Activated CD4-positive, alpha-beta memory T cell treated with anti-CD3 and anti-CD28 coated beads, Interleukin-2, amount 10 ng/mL, durations not matched to agents 7 days and 5 days (primary cell): ENCODE measurements at regions not wholly inside any gene's neighbourhood (a gene's known extent, or its start where the extent isn't known, plus 50 kb on each side); places are given as distances from the start of the nearest gene placed in this dataset.

Experiments used
- CTCF ChIA-PET: fragments of 350-600 bp; sonication (Branson Sonifier 250); formaldehyde crosslinking; loops from one replicate; lab custom pipeline; 2021; ENCODE audit warnings: antibody characterized with exemption, inconsistent platforms; lab: Charles Lee
- POLR2A ChIA-PET: fragments of 350-600 bp; sonication (Branson Sonifier 250); formaldehyde crosslinking; loops from one replicate; lab custom pipeline; 2021; ENCODE audit warnings: antibody characterized with exemption; lab: Charles Lee
- DNase-seq: peaks from one replicate; pipeline ENCODE4 v3.0.0-alpha.2; 2020
- H3K27ac Mint-ChIP-seq: one replicate; pipeline ENCODE4 v1.8.0; 2021; ENCODE audit warnings: mild to moderate bottlenecking, mixed read lengths
- H3K27me3 Mint-ChIP-seq: one replicate; pipeline ENCODE4 v1.8.0; 2021; ENCODE audit warnings: mixed read lengths
- H3K36me3 Mint-ChIP-seq: one replicate; pipeline ENCODE4 v1.8.0; 2021; ENCODE audit warnings: low read depth, mixed read lengths
- H3K4me1 Mint-ChIP-seq: one replicate; pipeline ENCODE4 v1.8.0; 2021; ENCODE audit warnings: mixed read lengths
- H3K4me3 Mint-ChIP-seq: one replicate; pipeline ENCODE4 v1.8.0; 2021; ENCODE audit warnings: mild to moderate bottlenecking, mixed read lengths
- H3K9me3 Mint-ChIP-seq: one replicate; pipeline ENCODE4 v1.8.0; 2021; ENCODE audit warnings: mixed read lengths

DNA sequence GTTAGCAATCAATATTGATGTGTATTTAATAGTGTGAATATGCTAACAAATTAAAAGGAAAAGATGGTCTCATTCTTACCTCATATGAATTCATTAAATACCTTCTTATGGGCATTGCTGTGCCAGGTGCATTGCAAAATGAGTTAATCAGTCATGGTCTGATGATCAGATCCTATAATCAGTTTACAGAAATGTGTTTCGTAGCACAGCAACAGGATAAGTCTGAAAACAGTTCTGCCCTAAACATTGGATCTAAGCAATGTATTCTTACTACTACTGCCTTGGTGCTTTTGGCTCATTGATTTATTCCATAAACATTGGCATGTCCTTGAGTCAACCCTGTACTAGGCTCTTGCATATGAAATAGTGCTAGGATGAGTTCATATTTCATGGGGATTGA is 417.0 kb upstream of the JAG1 start:
- Mint-ChIP-seq H3K9me3 (peaks cover 2% of the 10 kb centered on the region), H3K4me3 (no peak overlapping the region), H3K36me3 (no peaks in the 10 kb centered on the region), H3K27ac (no peak overlapping the region), H3K27me3 (no peaks in the 10 kb centered on the region), H3K4me1 (no peaks in the 10 kb centered on the region)
- ChIA-PET POLR2A (no interaction called here), CTCF (no interaction called here)
- DNase-seq, result no peak

DNA sequence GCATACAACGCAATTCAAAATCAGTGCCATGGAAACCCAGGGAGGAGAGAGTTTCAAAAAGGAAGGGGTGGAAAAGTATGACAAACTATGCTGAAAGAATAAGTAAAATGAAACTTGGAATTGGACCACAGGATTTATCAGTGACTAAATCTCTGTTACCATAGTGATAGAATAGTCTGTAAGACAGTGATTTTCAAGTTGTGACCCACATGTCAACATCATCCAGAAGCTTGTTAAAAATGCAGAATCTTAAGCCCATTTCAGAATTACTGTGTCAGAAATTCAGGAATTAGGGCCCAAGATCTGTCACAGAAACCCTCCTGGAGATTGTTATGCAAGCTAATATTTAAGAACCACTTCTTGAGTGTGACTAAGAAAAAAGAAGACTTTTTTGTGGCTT is 417.7 kb upstream of the JAG1 start:
- H3K4me1 Mint-ChIP-seq, result no peaks in the 10 kb centered on the region
- POLR2A ChIA-PET, result no interaction called here
- H3K27me3 Mint-ChIP-seq, result no peaks in the 10 kb centered on the region
- DNase-seq, result no peak
- H3K4me3 Mint-ChIP-seq, result no peak overlapping the region
- no peak overlapping the region for H3K27ac Mint-ChIP-seq
- CTCF ChIA-PET, result no interaction called here
- H3K9me3 Mint-ChIP-seq, result peaks cover 2% of the 10 kb centered on the region
- H3K36me3 Mint-ChIP-seq, result no peaks in the 10 kb centered on the region

DNA sequence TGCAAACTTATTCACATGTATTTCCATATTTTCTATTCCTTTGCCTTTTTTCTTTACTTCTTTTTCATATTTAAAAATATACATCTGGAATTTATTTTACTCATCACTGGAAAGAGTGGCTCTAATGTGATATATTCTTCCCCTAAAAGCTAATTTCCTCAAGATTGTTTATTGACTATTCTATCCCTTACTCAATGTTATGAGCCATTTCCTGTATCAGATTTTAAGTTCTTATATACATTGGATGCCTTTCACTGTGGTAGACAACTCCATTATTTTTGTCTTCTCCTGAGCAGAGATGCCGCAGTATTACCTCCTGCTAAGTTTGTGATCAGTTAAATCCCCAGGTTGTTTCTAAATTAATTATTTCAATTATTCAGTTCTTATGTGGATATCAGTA is 418.4 kb upstream of the JAG1 start:
- no peak for DNase-seq
- Mint-ChIP-seq H3K9me3 (peaks cover 2% of the 10 kb centered on the region), H3K27me3 (no peaks in the 10 kb centered on the region), H3K4me3 (no peak overlapping the region), H3K4me1 (no peaks in the 10 kb centered on the region), H3K36me3 (no peaks in the 10 kb centered on the region), H3K27ac (no peak overlapping the region)
- POLR2A ChIA-PET, result no interaction called here
- CTCF ChIA-PET, result no interaction called here

DNA sequence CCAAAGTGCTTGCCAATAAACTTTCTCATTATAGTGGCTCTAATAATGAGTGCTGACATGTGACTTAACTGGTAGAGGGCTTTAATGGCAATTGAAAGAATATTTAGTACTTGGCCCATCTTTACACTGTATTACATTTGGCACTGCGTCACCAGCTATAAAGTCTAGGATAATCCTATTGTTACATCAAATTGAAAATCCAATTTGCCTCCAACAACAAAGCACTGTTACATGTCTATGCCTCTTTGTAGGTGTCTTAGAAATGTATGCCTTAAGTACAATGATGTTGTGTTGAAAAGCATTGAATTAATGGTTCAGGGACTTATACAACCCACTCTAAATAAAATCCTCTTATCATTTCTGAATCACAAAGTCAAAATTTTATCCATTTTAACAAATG is 420.4 kb upstream of the JAG1 start:
- Mint-ChIP-seq H3K27ac (no peak overlapping the region), H3K27me3 (no peaks in the 10 kb centered on the region), H3K4me3 (no peak overlapping the region), H3K36me3 (no peaks in the 10 kb centered on the region), H3K4me1 (no peaks in the 10 kb centered on the region), H3K9me3 (no peaks in the 10 kb centered on the region)
- POLR2A ChIA-PET, result no interaction called here
- CTCF ChIA-PET, result no interaction called here
- no peak for DNase-seq

DNA sequence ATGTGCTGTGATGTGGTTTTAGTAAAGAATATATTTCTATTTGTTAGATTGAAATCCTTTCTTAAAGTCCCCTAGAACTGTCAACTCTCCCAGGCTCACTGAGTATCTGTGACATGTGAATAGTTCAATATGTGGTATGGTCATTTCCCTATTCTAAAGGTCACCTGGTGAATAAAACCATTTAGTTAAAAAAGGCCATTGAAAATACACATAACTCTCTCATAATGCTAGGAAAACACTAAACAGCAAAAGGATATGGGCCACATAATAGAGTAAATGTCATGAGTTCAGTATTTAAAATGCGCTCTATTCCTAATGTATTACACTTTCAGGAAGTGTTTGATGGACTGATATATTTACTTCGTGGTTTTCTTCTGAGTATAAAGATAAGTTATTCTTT is 420.9 kb upstream of the JAG1 start:
- ChIA-PET CTCF (no interaction called here), POLR2A (no interaction called here)
- Mint-ChIP-seq H3K27me3 (no peaks in the 10 kb centered on the region), H3K36me3 (no peaks in the 10 kb centered on the region), H3K4me3 (no peak overlapping the region), H3K9me3 (no peaks in the 10 kb centered on the region), H3K27ac (no peak overlapping the region), H3K4me1 (no peaks in the 10 kb centered on the region)
- no peak for DNase-seq

DNA sequence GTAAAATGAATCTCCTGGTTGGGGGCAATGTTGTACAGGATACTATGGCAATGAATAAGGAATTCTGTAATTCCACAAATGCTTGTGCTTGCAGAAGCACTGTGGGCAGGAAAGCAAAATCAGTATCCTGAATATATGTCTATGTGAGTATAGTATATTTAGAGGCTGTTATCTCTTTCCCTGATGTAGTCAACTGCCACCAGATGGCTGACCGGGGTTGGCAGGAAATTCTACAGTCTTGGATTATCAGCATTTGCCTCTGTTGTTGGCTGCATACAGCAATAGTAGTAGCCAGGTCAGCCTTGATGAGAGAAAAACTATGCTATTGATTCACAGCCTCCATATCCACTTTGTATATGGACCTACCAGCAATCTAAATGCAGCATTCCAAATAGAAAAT is 425.1 kb upstream of the JAG1 start:
- H3K27me3 Mint-ChIP-seq, result no peaks in the 10 kb centered on the region
- ChIA-PET POLR2A (no interaction called here), CTCF (no interaction called here)
- H3K27ac Mint-ChIP-seq, result no peak overlapping the region
- no peak overlapping the region for H3K4me3 Mint-ChIP-seq
- no peaks in the 10 kb centered on the region for H3K36me3 Mint-ChIP-seq
- H3K4me1 Mint-ChIP-seq, result no peaks in the 10 kb centered on the region
- H3K9me3 Mint-ChIP-seq, result peaks cover 8% of the 10 kb centered on the region
- no peak for DNase-seq

DNA sequence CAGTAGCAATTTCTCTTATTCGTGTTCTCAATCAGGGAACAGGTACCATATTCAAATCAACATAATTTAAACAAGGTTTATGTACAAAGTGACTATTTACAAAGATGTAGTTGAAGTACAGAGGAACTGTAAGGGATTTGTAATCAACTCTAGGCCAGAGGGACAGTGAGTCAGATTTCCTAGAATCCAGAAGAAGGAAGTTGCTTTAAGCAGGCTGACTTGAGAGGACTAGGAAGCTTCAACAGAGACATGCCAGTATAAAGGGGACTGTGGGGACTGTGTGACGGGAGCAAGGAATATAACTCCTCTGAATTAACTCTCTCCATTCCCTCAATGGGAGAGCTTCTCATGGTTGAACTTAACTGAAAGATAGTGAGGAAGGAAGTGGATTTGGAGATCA is 427.4 kb upstream of the JAG1 start:
- Mint-ChIP-seq H3K9me3 (peaks cover 8% of the 10 kb centered on the region), H3K36me3 (no peaks in the 10 kb centered on the region), H3K4me1 (no peaks in the 10 kb centered on the region), H3K27me3 (no peaks in the 10 kb centered on the region), H3K27ac (no peak overlapping the region), H3K4me3 (no peak overlapping the region)
- ChIA-PET POLR2A (no interaction called here), CTCF (no interaction called here)
- DNase-seq, result no peak

DNA sequence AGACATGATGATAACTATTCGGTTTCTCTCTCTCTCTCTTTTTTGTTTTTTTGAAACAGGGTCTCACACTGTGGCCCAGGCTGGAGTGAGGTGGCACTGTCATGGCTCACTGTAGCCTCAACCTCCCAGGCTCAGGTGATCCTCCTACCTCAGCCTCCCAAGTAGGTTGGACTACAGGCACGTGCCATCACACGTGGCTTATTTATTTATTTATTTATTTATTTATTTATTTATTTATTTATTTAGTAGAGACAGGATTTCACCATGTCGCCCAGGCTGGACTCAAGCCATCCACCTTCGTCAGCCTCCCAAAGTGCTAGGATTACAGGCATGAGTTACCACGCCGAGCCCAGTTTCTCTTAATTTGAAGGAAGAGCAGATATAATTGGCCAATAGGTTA is 427.9 kb upstream of the JAG1 start:
- Mint-ChIP-seq H3K4me1 (no peaks in the 10 kb centered on the region), H3K36me3 (no peaks in the 10 kb centered on the region), H3K9me3 (peaks cover 8% of the 10 kb centered on the region), H3K4me3 (no peak overlapping the region), H3K27me3 (no peaks in the 10 kb centered on the region), H3K27ac (no peak overlapping the region)
- CTCF ChIA-PET, result no interaction called here
- DNase-seq, result no peak
- POLR2A ChIA-PET, result no interaction called here

DNA sequence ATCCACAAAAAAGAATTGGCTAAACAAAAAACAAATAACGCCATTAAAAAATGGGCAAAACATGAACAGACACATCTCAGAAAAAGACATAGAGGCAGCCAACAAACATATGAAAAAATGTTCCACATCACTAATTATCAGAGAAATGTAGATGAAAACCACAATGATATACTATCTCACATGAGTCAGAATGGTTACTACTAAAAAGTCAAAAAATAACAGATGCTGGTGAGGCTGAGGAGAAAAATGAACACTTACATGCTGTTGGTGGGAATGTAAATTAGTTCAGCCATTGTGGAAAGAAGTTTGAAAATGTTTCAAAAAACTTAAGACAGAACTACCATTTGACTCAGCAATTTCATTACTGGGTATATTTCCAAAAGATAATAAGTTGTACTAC is 430.1 kb upstream of the JAG1 start:
- Mint-ChIP-seq H3K9me3 (peaks cover 8% of the 10 kb centered on the region), H3K27me3 (no peaks in the 10 kb centered on the region), H3K4me1 (no peaks in the 10 kb centered on the region), H3K27ac (no peak overlapping the region), H3K4me3 (no peak overlapping the region), H3K36me3 (no peaks in the 10 kb centered on the region)
- CTCF ChIA-PET, result no interaction called here
- no peak for DNase-seq
- POLR2A ChIA-PET, result no interaction called here

DNA sequence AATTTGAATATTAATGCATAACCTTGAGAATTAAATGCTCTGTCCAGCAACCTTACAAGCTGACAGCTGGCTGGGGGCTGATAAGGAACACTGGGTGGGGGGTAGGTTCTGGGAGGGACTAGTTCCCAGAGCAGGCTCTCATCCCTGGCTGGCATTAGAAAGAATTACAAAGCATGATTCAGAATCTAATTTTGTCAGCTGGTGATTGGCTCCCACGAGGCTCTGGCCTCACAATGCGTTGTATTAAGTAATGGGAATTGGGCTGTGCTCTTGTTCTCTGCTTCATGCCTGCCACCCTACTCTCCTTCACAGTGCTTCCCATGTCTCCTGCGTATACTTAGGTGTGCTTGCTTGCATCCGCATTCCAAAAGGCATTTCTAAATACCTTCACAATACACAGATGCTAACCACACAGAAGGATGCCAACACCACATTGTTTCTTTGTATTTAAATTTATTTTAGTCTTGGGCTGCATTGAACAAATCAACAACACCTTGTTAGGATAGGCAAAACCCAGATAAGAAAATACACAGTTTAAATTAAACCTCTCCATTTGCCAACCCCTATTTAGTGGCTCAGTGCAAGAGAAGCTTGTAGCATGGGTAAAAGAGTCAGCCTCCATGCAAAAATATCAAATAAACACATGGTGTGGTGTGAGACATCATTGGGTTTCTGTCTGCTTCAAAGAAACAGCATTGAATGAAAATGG is 434.5 kb upstream of the JAG1 start:
- Mint-ChIP-seq H3K4me1 (no peaks in the 10 kb centered on the region), H3K36me3 (no peaks in the 10 kb centered on the region), H3K27ac (no peak overlapping the region), H3K27me3 (no peaks in the 10 kb centered on the region), H3K4me3 (no peak overlapping the region), H3K9me3 (no peaks in the 10 kb centered on the region)
- POLR2A ChIA-PET, result no interaction called here
- DNase-seq, result no peak
- CTCF ChIA-PET, result no interaction called here

DNA sequence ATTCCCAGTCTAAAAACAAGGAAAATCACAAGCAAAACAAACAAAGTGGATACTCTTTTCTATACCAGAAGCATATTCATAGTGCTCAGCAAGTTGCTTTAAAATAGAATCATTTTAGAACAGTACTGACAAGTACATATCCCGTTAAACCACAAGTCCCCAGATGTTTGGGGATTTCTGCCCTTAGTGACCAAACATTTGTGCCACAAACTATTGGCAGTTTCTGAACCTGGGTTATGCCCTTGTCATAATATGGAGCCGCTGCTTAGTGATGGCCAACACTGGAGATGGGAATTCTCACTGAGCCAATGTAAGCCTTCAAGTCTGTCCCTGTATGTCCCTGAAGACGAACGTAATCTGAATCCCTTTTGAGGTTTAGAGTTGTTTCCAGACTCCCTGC is 436.7 kb upstream of the JAG1 start:
- H3K4me3 Mint-ChIP-seq, result no peak overlapping the region
- DNase-seq, result no peak
- no peaks in the 10 kb centered on the region for H3K36me3 Mint-ChIP-seq
- H3K9me3 Mint-ChIP-seq, result no peaks in the 10 kb centered on the region
- CTCF ChIA-PET, result no interaction called here
- H3K27me3 Mint-ChIP-seq, result no peaks in the 10 kb centered on the region
- POLR2A ChIA-PET, result no interaction called here
- H3K4me1 Mint-ChIP-seq, result no peaks in the 10 kb centered on the region
- H3K27ac Mint-ChIP-seq, result no peak overlapping the region

DNA sequence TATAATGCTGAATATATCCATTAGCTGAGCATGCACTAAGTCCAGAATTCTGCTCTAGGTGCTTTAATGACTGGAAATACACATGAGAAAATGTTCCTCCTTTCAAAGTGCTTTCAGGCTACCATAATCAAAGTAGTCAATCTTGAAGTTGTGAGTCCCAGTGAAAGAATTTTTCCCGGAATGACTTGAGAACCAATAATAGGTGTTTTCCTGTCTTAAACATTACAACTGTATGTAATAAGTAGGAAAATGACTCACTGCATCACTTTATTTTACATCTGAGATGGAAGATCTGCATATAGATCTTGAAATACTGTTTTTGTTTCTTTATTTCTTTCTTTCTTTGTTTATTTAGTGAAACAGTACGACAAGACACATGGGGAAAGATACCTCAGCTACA is 437.4 kb upstream of the JAG1 start:
- H3K9me3 Mint-ChIP-seq, result no peaks in the 10 kb centered on the region
- H3K27me3 Mint-ChIP-seq, result no peaks in the 10 kb centered on the region
- CTCF ChIA-PET, result no interaction called here
- DNase-seq, result no peak
- H3K4me3 Mint-ChIP-seq, result no peak overlapping the region
- H3K27ac Mint-ChIP-seq, result no peak overlapping the region
- H3K4me1 Mint-ChIP-seq, result no peaks in the 10 kb centered on the region
- POLR2A ChIA-PET, result no interaction called here
- no peaks in the 10 kb centered on the region for H3K36me3 Mint-ChIP-seq

DNA sequence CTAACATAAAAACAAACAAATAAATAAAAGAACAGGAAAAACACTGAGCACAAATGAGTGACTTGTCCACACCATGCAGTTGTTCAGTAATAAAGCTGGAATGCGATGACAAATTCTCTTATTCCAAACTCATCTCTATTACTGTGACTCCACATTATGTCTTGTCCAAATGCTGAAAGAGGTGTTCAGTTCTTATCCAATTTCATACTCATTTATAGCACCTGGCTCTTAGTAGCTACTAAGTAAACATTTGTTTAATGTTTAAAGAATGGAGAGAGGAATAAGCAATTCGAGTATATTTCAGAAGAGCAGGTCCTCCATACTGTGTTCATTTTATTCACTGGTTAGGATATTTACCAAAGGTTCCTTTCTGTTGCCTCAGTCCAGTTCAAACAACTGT is 439.0 kb upstream of the JAG1 start:
- H3K9me3 Mint-ChIP-seq, result no peaks in the 10 kb centered on the region
- no peaks in the 10 kb centered on the region for H3K4me1 Mint-ChIP-seq
- POLR2A ChIA-PET, result no interaction called here
- CTCF ChIA-PET, result interaction anchor here (0.7 kb wide), 1 partner anchor 91 kb away, joined by 3 read pairs; no protein-coding TSS in a partner anchor
- no peak overlapping the region for H3K27ac Mint-ChIP-seq
- no peak overlapping the region for H3K4me3 Mint-ChIP-seq
- DNase-seq, result no peak
- H3K27me3 Mint-ChIP-seq, result no peaks in the 10 kb centered on the region
- no peaks in the 10 kb centered on the region for H3K36me3 Mint-ChIP-seq

DNA sequence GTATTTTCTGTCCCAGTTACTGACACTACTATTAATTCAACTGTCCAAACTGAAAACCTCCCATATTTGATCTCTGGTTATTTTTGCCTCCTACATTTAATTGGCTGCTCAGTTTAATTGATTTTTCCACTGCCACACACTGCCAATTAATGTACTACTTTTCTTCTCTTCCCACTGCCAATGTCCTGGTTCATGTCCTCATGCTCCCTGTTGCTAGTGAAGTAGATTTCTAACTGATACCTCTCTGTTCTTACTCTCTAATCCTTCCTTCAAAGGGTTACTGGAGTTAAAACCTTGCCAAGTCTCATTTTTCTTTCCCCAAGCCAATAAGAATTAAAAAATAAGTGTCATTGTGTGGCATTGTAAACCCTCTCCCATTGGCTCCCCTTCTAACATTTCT is 440.6 kb upstream of the JAG1 start:
- DNase-seq, result no peak
- Mint-ChIP-seq H3K36me3 (no peaks in the 10 kb centered on the region), H3K27me3 (no peaks in the 10 kb centered on the region), H3K4me3 (no peak overlapping the region), H3K4me1 (no peaks in the 10 kb centered on the region), H3K9me3 (no peaks in the 10 kb centered on the region), H3K27ac (no peak overlapping the region)
- POLR2A ChIA-PET, result no interaction called here
- CTCF ChIA-PET, result no interaction called here
